LHCN-M2 (cell line): ENCODE measurements at regions not wholly inside any gene's neighbourhood (a gene's known extent, or its start where the extent isn't known, plus 50 kb on each side); places are given as distances from the start of the nearest gene placed in this dataset.
A peak's percentile ranks its signal among the peaks of the same experiment; 100 is the strongest.
"Not testable (repeated sequence)": the region's sequence is repeated elsewhere in the genome, so short reads cannot be mapped to it uniquely, and the experiment has no call there.

Experiments used
- DNase-seq: peaks from one replicate; pipeline ENCODE4 v3.0.0-alpha.2; 2012; ENCODE audit warnings: low read depth

DNA sequence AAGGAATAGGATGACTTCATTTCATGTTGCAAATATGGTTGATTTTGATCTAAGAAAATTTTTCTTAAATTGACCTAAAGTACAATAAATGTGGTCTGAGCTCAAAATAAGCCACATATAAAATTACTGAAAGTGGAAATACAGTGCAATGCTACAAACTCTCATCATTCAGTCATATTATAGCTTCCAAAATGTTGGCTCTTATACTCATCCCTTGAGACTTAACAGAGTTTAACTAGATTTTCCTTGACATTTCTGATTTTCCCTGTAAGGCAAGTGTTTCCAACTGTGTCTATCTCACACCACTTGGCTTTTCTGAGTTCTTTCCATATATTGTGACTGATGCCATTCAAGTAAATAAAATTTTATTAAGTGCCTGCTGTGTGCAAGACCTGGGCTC, 123.7 kb upstream of the NTF3 start:
- DNase-seq, result no peak

DNA sequence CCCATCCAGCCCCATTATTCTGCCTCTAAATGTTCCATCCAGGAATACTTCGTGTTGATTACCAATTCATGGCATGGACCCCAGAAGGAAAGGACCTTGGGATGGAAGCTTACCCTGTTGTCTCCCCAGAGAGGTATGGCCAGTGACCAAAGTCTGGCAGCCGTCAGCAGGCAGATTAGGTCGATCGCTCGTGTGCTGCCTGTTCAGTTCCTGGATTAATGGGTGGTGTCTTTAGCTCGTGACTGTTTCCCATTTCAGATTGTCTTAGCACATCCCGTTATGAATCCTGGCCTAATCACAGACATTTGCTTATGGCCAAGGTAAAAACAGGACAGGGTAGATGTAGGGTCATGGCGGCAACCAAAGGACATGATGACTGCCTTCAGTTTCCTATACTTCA, 122.9 kb upstream of the NTF3 start:
- DNase-seq, result no peak

DNA sequence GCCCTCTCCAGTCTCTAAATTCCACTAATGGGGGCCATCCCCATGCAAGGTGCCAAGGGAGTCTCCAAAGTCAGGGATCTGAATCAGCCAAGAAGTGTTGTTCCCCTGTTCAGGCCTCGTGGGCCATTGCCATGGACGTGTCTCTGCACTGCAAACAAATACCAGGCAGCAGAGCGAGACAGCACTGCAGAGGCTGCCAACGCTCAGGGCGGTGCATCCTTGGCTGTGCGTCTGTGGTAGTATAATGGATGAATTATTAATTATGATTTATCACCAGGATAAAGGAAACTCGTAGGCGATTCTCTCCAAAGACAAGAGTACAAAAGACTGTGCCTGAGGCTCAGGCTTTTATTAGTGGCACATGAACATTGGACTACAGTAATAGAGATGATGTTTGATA, 122.3 kb upstream of the NTF3 start:
- DNase-seq, result no peak

- DNase-seq, result no peak
Measured at GRCh38 chr12:5310151-5310550, 121.8 kb upstream of the NTF3 start.

GRCh38 chr12:5317556-5317955, 114.4 kb upstream of the NTF3 start:
- DNase-seq, result peak; percentile 31

DNA sequence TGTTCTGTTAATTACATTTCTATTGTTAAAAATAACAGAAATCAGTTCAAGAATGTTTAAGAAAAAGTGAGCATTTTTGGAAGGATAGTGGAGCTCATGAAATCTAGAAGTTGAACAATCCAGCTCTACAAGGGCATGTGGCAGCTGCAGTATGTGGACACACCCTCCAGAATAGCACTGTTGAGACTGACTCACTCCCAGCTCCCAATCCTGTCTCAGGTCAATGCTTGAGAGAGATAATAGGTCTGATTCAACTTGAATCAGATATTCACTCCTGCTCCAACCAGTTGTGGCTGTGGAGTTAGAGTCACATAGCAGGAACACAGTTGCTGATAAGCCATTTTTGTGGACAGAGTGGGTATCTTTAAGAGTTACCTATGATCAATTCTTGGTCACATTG, 113.0 kb upstream of the NTF3 start:
- DNase-seq, result peak; percentile 95

DNA sequence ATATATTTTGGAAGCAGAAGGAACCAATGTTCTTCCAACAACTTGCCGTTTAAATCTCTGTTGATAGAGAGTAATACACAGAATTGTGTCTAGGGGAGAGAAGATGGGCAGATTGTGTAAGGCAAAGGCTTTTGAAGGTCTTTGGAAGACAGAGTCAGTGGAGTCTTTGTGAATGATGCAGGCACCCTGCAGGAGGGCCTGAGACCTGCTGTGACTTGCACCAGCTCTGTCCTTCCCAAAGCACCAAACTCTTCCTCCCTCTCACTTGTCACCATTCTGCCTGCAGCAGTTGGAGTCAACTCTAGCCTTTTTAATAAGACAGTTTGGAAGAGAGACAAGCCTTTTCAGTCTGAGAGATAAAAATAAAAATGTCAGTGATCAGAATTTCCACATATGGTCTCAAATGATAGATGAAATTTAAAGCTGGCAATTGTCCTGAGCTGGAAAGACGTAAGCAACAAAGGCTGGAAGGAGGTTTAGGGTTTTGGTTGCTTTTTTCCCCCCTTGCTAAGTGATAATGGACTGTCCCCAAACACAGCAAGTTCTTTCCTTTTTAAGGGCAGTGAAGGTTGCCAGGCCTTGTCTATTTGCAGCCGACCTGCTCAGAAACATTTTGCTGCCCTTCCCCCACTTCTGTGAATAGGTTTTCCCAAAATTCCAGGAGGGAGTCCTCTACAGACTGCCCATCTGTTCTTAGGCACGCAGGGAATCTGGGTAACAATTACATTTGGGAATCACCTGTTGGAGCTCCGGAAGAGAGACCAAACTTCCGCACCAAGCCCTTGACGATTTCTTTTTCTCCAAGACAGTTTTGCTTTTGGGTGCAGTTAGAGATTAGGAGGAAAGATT, 103.0 kb upstream of the NTF3 start:
- DNase-seq, result no peak

- no peak for DNase-seq
Measured at GRCh38 chr12:5332551-5332950, 99.4 kb upstream of the NTF3 start.

GRCh38 chr12:5333096-5333495, 98.8 kb upstream of the NTF3 start:
- DNase-seq, result peak; percentile 7

- DNase-seq, result peak; percentile 5
Measured at GRCh38 chr12:5335069-5335468, 96.8 kb upstream of the NTF3 start.

GRCh38 chr12:5341086-5341485, 90.8 kb upstream of the NTF3 start:
- DNase-seq, result not testable (repeated sequence)

DNA sequence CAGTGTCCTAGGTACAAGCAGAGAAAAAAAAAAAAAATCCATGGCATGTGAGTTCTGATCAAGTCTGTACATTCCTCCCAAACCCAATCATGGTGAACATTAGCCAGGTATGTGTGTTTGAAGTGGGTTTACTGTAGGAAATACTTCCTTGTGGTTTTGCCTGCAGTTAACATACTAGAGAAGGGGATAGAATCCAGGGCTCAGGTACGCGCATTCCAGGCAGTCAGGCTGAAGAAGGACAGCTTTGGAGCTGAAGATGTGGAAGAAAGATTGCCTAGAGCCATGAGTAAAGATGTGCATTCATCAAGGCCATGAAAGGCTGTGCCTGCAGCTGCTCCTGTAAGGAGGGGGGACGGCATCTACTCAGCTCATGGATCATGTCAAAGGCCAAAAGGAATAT, 88.2 kb upstream of the NTF3 start:
- no peak for DNase-seq

GRCh38 chr12:5344131-5344530, 87.8 kb upstream of the NTF3 start:
- DNase-seq, result no peak

DNA sequence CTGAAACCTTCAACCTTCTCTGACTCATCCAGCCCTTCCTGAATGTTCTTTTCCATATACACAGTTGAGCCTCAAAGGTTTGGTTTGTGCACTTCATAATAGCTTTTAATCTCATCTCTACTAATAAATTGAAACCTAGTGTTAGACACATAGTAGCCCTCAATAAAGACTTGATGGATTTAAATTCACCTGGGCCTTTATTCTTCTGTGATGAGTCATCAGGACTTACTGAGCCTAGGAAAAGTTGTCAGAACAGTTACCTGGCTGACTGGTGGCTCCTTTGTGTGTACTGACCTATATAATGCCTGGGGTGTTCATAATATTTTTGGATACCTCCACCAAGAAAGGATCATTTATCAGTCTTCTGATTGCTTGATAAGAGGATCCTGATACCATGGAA, 86.4 kb upstream of the NTF3 start:
- DNase-seq, result no peak

GRCh38 chr12:5348057-5348456, 83.9 kb upstream of the NTF3 start:
- no peak for DNase-seq

DNA sequence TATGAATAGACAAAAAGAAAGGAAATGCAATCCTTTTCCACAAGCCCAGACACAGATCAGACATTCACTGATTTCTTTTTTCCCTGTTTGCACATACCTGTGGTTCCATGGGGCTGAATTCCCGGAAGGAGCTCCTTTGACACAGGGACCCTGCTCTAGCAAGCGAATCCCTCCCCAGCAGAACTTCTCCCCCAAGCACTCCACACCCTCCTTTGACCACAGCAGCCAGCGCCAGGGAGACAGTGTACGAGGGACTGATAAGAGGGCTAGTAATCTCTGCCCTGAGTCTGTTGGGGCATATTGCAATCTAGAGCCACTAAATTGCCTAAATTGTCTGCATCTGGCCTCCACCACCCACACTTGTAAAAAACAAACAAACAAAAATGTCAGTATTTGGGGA, 83.4 kb upstream of the NTF3 start:
- DNase-seq, result no peak

DNA sequence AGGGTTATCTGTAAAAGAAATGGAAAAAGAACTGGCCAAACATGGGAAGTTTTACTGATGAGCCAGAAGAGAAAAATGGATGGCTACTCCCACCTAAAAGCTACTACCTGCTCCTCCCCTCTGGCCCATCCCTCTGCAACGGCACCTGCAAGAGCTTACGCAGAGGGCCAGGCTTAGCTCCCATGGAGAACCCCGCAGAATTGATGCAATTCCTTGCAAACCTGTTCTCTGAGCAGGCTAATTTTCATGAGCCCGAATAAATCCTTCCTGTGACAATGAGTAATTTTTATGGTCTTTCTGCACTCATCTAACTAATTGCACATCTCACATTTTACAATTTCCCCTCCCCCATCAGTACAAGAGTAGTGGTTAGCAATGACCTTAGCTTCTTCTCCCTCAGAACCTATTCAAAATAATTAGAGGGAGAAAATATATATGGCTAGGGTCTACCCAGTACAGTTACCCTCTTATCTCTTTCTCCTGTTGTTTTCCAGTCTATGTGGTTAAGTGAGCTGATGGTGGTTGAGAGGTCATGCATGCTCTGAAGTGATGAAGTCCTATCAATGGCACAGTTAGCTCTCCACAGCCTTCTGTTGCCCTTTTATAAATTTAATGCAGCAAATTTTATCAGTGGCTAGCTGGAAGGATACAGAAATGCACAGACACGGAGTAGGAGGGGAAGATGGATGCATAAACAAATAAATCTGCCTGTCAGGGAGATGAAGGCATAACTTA, 67.7 kb upstream of the NTF3 start:
- DNase-seq, result no peak

- no peak for DNase-seq
Measured at GRCh38 chr12:5369298-5369697, 62.6 kb upstream of the NTF3 start.

GRCh38 chr12:5371631-5372030, 60.3 kb upstream of the NTF3 start:
- DNase-seq, result no peak

GRCh38 chr12:5374713-5375112, 57.2 kb upstream of the NTF3 start:
- DNase-seq, result no peak

- DNase-seq, result no peak
Measured at GRCh38 chr12:5375547-5376295, 56.2 kb upstream of the NTF3 start.

DNA sequence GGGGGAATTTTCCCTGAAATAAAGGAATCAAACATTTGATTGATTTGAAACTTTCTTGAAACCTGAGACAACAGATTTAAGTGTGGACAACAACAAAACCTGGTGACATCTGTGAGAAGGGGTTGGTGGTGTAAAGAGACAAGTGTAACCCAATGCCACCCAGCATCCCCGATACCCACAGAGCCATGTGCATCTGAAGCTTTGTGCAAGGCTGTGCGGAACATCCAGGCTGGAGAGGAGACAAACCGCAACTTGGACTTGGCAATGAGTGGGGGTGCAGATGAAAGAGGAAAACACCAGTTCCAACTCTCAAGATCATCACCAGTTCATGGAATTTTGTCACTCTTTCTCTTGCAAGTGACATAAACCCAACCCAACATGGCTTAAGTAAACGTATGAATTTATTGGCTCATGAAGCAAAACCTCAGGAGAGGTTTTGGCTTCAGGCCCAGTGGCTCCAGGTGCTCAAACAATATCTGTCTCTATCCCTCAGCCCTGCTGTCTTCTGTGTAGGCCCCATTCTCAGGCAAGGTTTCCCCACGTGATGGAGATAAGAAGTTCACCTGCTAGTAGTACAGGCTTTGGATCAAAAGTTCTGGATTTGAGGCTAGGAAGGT, 55.2 kb upstream of the NTF3 start:
- DNase-seq, result no peak
